Neutrophil (primary cell): ENCODE measurements at regions not wholly inside any gene's neighbourhood (a gene's known extent, or its start where the extent isn't known, plus 50 kb on each side); places are given as distances from the start of the nearest gene placed in this dataset.

Experiments
- H3K27ac ChIP-seq: fragments of 200-600 bp; sonication (generic); 2 replicates; pipeline ENCODE4 v1.5.1; 2016; ENCODE audit warnings: mild to moderate bottlenecking, moderate library complexity
- H3K27me3 ChIP-seq: fragments of 200-600 bp; sonication (generic); 2 replicates; pipeline ENCODE4 v1.6.0; 2016; ENCODE audit warnings: mild to moderate bottlenecking
- H3K36me3 ChIP-seq: fragments of 200-600 bp; sonication (generic); 2 replicates; pipeline ENCODE4 v1.5.1; 2017
- H3K4me1 ChIP-seq, 2 experiments: fragments of 200-600 bp in 1 of 2; sonication (generic) in 1 of 2; 1 replicate in 1 of 2; 2 replicates in 1 of 2; pipeline versions ENCODE4 v1.5.1 to v1.6.1; 2013 to 2016; ENCODE audit warnings: low read depth in 1 of 2, low read length in 1 of 2, mild to moderate bottlenecking in 1 of 2, moderate library complexity in 1 of 2; ENCODE audit not compliant: control insufficient read depth in 1 of 2, insufficient read depth in 1 of 2
- H3K4me3 ChIP-seq, 2 experiments: fragments of 200-600 bp in 1 of 2; sonication (generic) in 1 of 2; 1 replicate in 1 of 2; 2 replicates in 1 of 2; pipeline ENCODE4 v1.5.1; 2013 to 2016; ENCODE audit warnings: low read depth in 1 of 2, low read length in 1 of 2, mild to moderate bottlenecking in 1 of 2, moderate library complexity in 1 of 2
- H3K9me3 ChIP-seq: fragments of 200-600 bp; sonication (generic); 2 replicates; pipeline ENCODE4 v1.5.1; 2016
- TF ChIP-seq, protein P1 (sequence below): fragments of 200-600 bp; sonication (generic); IDR thresholded peaks from 2 replicates; pipeline ENCODE4 v1.5.1; 2016; ENCODE audit warnings: antibody characterized with exemption

DNA sequence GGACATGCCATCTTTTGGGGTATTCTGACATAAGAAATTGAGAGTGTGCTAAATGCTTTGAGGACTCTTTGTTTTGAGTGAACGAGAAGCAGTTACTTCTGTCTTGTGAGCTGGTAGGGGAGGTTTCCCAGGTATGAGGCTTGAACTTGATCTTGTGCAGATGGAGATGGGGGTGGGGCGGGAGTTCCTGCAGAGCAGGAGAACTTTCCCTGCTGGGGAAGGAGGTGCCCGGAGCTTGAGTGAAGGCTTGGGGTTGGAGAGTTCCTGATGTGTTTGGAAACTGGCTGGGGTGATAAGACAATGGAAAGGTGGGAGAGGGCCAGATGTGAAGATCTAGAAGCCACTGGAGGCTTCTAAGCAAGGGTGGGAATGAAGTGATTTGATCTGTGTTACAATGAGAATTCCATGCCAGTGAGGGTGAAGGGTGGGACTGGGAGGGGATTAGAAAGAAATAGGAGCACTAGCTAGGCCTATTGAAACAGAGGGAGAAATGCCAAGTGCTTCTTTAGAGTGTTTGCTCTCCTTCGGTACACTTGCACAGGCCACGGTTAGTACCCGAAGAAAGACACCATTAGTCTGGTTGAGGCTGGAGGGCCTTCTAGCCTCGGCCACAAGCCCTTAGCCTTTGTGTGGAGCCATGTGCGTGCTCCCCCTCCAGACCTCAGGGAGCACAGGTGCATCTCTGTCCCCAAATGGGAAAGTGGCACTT is 103.5 kb upstream of the STOX2 start:
- no peaks in the 10 kb centered on the region for H3K9me3 ChIP-seq
- peaks cover 17 to 33% of the 10 kb centered on the region in 2 experiments for H3K4me1 ChIP-seq
- H3K27ac ChIP-seq, result no peak overlapping the region
- no peak overlapping the region for H3K4me3 ChIP-seq
- H3K27me3 ChIP-seq, result peaks cover 7% of the 10 kb centered on the region
- TF ChIP-seq, protein P1, sequence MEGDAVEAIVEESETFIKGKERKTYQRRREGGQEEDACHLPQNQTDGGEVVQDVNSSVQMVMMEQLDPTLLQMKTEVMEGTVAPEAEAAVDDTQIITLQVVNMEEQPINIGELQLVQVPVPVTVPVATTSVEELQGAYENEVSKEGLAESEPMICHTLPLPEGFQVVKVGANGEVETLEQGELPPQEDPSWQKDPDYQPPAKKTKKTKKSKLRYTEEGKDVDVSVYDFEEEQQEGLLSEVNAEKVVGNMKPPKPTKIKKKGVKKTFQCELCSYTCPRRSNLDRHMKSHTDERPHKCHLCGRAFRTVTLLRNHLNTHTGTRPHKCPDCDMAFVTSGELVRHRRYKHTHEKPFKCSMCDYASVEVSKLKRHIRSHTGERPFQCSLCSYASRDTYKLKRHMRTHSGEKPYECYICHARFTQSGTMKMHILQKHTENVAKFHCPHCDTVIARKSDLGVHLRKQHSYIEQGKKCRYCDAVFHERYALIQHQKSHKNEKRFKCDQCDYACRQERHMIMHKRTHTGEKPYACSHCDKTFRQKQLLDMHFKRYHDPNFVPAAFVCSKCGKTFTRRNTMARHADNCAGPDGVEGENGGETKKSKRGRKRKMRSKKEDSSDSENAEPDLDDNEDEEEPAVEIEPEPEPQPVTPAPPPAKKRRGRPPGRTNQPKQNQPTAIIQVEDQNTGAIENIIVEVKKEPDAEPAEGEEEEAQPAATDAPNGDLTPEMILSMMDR, result no peak
- no peaks in the 10 kb centered on the region for H3K36me3 ChIP-seq

DNA sequence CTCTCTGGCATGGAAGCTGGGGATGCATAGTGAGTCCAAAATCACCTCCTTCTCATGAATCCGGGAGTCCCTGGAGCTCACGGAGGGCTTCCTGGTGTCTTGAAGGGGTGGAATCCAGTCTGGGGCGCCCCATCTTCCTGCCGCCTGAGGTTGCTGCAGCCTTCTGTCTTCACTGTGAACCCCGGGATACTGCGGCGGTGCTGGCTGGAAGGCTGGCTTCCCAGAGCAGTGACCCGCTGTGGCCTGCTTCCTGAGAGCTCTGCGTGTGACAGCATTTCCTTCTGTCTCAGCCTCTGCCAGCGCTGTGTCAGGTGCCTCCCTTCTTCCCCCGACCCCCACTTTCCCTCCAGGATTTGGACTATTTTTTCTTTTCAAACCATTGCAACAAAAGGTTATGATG is 98.8 kb upstream of the STOX2 start:
- Histone ChIP-seq H3K36me3 (no peaks in the 10 kb centered on the region), H3K27ac (no peak overlapping the region), H3K4me3 (no peak overlapping the region), H3K4me1 (peaks cover 5 to 8% of the 10 kb centered on the region in 2 experiments), H3K9me3 (no peaks in the 10 kb centered on the region), H3K27me3 (no peaks in the 10 kb centered on the region)
- TF ChIP-seq, protein P1, result no peak

GRCh38 chr4:183807420-183808096 is 97.5 kb upstream of the STOX2 start:
- H3K4me1 ChIP-seq, result peaks cover 5 to 8% of the 10 kb centered on the region in 2 experiments
- H3K9me3 ChIP-seq, result no peaks in the 10 kb centered on the region
- no peak overlapping the region for H3K4me3 ChIP-seq
- H3K27me3 ChIP-seq, result no peaks in the 10 kb centered on the region
- TF ChIP-seq, protein P1, result no peak
- H3K27ac ChIP-seq, result no peak overlapping the region
- H3K36me3 ChIP-seq, result no peaks in the 10 kb centered on the region

DNA sequence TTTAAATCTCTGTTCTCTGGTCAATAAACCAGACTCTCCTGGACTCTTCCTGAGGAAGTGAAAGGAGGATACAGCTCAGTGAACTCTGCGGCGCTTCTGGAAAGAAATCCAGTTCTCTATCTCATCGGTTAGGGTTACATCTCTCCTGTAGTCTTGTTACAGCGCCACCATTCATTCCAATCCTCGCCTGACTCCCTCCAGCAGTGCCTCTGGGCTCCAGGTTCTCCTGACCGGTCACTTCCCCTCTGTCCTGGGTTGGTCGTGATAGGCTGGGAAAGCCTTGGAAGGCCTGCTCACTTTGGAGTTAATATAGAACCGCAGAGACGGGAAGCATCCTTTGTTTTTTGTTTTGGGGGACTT is 97.0 kb upstream of the STOX2 start:
- Histone ChIP-seq H3K4me3 (no peak overlapping the region), H3K9me3 (no peaks in the 10 kb centered on the region), H3K27me3 (no peaks in the 10 kb centered on the region), H3K36me3 (no peaks in the 10 kb centered on the region), H3K27ac (no peak overlapping the region), H3K4me1 (peaks cover 5 to 8% of the 10 kb centered on the region in 2 experiments)
- TF ChIP-seq, protein P1, result no peak

DNA sequence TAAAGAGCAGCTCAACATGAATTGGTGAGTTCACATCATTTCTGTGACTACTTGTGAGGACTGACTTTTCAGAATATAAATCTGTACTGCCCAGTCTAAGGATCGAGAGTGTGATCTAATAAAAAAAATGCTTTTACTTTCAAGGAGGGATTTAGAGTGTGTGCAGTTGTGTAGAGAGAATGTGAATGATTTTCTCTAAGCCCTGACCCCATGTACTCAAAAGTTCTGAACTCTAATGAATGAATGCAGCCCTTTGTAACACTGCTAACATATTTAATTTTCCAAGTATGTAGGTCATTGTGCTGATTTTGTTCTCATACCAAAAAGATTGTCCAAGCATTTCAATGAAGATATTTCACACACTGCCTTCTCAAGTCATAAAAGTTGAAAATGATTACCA is 92.5 kb upstream of the STOX2 start:
- TF ChIP-seq, protein P1, result no peak
- Histone ChIP-seq H3K27ac (no peak overlapping the region), H3K4me1 (peaks cover 0 to 7% of the 10 kb centered on the region in 2 experiments), H3K4me3 (no peak overlapping the region), H3K36me3 (no peaks in the 10 kb centered on the region), H3K27me3 (no peaks in the 10 kb centered on the region), H3K9me3 (no peaks in the 10 kb centered on the region)
